Activated CD8-positive, alpha-beta memory T cell treated with anti-CD3 and anti-CD28 coated beads, Interleukin-2, amount 50 U/mL, for 4 hours (primary cell): ENCODE measurements at regions not wholly inside any gene's neighbourhood (a gene's known extent, or its start where the extent isn't known, plus 50 kb on each side); places are given as distances from the start of the nearest gene placed in this dataset.

Experiments
- DNase-seq: peaks from one replicate; pipeline ENCODE4 v3.0.0-alpha.2; 2020

DNA sequence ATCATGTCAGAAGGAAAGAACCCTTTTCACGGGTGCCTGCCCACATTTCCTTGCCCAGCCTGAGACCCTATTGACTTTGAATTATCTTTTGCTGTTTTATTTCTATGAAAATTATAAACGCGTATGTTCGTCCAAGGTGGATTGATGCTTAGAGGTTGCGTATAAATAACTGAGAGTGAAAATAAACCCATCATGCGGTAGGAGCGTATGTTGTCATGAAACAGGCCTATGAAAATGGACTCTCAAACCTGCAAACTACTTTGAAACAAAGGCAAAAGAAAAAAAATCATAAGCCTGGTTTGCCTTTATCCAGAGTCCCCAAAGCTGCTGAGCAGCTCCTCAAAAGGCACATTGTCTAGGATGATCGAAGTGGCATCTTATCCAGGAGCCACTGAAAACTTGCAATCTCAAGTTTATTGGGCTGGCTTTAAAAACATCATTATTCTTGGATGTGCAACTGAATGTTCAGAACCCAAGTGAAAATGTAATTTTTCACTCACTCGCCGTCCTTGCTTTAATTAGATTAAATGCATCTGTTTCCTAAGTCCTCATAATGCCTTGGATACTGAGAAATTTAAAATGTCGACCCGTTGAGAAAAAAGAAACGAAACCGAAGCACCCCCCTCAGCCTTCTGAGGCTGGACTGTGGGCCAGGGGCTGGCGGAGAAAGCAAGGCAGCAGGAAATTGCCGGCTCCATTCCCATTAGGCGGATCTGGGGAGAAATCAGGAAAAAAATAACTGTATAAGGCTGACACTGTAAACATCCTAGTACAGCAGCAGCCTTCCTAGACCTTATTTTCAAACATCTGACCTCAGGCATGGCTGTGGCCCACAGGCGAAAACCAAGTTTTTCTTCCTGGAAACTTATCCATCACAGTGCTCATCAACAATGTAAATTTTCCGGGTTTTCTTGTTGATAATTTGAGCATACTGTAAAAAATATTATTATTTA is 82.9 kb upstream of the PPARA start:
- DNase-seq = no peak

DNA sequence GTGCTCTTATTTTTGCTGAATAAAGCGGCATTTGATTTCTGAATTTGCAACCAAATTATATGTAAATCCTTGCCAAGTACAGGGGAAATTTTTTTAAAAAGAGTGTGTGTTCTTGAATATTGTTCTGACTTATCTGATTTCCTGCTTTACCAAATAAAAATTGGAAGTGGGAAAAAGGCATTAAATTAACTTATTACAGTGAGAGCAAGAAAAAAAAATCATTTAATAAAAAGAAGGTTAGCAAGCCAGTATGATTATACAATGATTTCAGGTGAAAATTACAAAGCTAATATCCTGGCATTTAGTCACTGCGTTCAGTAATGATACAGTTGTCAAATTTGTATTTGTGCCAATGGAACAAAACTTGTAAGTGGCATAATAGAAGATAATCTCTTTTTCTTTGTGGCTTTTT is 82.1 kb upstream of the PPARA start:
- DNase-seq = no peak

DNA sequence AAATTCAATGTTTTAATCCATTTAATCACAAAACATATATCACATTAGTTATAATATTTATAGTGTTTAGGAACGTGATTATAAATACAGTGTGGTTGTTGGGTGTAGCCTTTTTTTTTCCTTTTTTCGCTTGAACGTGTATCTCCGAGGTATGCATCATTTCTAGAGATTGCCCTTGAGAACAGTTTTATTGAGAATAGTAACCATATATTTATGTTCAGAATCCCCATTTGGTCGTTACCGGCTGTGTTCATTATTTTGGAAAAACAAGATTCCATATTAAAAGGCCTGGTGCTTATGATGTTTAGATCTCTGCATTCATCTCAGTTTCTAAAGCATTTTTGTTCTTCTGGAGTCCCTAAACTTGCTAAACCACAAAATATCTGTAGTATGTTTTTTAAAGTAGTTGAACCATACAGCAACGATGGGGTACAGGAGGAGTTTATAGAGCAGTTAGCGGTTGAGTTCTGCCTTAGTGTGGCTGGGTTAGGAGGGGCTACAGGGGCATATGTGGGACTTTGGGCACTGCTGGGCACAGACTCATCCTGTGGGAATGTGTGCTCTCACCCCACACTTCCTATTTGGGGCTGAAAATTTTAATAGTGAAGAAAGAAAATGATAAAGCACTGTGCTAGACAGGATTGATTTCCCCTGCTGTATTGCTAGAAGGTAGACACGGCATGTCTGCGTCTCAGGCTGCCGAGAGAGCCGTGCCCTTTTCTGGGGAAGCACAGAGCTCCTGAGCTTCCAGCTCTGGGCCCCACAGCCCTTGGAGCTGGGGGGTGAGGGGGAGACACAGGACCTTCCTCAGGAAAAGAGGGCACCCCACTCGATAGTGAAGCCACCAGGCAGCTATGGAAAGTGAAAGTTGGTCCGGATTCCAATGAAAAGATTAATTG is 81.5 kb upstream of the PPARA start:
- peak; percentile 14 for DNase-seq

DNA sequence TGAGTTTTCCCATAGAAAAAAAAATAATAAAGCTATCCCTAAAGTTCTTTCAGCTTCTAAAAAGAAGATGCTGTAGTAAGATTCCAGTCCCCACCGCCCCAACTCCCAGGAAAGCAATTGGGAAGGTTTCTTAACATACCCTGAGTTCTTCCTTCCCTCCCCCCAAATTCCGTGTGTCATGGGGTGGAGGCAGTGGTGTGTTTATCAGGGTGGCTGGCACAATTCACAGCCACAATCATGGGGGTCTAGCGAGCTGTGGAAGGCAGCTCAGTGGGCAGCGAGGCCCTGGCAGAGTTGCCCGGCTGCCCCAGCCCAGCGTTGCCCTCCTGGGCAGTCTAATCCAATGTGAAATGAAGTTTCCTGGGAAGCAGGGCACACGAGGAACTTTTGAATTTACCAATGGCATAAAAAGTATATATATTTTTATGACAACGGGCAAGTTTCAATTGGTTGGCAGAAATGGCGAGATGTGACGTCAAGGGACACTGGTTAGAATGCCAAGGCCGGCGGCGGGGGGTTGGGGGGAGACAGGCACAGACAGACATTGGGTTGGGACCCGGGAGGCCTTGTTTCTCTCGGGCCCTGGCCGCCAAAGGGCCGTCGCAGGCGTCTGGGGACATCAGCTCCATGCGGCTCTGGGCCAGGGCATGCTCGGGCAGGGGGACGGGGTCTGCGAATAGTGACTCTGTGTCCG is 80.7 kb upstream of the PPARA start:
- DNase-seq = peak; percentile 20

DNA sequence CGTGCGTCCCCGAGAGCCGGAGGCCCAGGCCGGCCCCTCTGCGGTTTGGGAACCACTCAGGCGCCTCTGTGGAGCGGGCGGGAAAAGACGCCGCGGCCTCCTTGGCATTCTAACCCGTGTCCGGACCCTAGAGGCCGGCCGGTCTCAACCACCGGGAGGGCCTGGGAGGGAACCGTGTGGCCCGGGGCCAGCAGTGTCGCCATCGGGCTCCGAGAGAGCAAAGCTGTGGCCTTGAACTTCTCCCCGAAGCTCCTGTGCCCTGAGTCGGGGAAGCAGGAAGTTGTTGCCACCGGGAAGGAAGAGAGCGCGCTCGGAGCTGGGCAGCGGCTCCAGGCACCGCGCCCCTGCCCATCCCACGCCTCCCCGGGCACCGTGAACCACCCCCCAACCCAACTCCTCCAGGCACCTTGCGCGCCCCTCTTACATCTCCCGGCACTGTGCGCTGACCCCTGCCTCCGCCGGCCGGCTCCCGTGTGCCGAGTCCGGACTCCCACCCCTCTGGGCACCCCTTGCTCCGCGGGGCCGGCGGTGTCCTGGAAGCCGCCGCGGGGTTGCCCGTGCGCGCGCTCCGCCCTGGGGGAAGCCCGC is 80.0 kb upstream of the PPARA start:
- peak; percentile 25 for DNase-seq

DNA sequence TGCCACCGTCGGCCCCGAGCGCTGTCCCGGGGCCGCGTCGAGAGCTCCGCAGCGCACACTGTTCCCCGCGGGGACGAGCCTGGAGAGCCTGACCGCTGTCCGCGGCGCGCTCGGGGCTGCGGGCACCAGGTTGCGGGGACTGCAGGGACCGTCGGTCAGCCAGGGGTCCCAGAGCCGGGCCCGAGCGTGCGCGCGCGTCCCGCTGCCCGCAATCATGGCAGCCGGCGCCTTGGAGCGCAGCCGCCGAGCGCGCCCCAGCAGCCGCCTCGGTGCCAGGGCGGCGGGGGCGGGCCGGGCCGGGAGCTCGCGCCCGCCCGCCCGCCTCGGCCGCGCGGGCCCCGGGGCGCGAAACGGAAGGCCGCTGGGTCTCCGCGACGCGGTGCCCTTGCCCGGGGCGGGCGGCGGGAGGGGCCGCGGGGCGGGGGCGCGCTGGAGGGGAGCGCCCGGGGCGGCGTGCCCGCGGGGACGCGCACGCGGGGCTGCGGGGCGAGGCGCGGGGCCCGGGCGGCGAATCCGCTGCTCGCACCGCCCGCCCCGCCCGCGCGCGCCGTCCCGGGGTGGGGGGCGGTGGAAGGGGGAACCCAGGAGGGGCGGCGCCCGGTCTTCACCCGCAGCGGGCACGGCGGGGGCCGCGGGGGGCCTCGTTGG is 79.4 kb upstream of the PPARA start:
- DNase-seq = peak; percentile 35

DNA sequence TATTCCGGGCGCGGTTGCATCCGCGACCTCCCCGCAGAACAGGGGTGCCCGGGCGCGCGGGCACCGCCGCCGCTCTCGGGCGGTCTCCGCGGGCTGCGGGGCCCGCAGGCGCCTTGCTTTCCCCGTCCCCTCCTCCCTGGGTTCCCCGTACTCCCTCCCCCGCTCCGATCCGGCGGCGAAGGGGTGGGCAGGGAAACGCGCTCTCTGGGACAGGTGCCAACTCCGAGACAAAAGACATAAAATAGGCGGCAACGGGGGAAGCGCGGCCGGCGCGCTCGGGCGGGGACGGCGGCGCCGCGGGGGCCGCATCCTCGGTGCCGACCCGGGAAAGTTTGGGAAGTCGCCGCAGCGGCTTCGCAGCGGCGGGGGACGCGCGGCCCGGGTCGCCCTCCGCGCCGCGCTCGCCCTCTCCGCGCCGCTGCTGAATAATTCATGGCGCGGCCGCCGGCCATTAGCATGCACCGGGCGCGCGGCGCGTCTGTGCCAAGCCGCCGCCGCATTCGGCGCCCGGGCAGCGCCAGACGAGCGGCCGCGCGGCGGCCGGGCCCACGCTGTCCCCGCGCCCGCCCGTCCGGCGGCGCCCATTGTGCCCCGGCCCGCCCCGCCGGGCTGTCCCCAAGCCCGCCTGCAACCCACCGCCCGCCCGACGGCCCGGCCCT is 78.7 kb upstream of the PPARA start:
- DNase-seq = peak; percentile 54

DNA sequence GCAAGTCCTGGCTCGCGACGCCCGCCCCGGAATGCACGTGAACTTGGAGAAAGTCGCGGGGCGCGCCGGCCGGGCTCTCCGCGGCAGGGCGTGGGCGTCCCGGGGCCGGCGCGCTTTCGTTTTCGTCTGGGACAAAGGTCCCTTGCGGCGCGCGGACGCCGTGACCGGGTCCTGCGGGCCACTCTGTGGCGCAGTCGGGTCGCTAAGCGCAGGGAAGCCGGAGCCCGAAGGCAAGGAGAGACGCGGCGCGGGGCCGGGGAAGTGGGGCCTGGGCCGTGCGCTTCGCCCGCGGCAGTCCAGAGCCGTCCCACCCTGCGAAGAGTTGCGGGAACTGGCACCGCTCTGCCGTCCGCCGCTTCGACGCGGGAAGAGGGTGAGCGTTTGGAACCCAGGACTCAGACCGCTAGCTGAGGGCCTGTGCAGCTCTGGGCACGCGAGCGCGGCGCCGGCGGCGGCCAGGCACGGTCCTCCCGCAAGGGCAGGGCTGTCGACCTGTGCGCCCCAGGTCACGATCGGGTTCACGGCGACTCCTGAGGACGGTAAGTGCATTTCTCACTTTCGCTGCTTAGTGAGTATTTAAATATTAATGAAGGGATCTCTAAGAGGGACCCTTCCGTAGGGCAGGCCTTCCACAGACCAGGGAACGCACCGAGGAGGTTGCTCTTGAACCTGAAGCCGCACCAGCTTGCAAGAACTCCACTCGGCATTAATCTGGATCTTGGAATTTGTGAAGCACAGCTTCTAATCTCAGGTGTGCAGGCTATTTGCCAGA is 78.0 kb upstream of the PPARA start:
- peak; percentile 39 for DNase-seq

DNA sequence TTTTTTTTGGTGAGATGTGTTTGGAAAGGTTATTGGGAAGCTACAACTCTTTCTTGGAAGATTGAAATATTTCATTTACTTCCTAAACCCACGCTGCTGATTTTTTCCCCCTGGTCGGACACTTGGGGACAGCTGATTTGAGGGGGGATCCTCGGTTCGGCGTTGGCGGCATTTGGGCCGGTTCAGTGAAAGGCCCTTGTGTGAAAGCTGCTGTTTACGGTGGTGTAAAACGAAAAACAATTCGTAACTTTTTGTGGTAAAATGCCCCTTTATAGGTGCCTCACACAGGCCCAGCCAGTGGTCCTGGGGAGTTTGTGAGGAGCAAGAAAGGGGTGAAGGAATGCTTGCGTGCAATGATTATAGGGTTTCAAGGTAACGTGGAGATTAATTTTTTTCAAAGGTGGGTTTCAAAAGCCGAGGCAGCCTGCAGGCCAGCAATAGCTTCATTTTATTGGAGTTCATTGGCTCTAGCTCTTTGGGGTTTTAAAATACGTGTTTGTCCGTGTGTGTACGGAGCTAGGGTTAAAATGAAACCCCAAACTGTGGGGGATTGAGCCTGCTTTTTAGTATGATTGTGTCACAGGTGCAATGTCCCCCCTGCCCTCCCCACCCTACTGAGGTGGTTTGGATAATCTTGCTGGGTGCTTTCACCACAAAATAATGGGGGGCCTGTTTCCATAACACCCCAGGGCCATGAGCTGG is 77.2 kb upstream of the PPARA start:
- DNase-seq = peak; percentile 1

DNA sequence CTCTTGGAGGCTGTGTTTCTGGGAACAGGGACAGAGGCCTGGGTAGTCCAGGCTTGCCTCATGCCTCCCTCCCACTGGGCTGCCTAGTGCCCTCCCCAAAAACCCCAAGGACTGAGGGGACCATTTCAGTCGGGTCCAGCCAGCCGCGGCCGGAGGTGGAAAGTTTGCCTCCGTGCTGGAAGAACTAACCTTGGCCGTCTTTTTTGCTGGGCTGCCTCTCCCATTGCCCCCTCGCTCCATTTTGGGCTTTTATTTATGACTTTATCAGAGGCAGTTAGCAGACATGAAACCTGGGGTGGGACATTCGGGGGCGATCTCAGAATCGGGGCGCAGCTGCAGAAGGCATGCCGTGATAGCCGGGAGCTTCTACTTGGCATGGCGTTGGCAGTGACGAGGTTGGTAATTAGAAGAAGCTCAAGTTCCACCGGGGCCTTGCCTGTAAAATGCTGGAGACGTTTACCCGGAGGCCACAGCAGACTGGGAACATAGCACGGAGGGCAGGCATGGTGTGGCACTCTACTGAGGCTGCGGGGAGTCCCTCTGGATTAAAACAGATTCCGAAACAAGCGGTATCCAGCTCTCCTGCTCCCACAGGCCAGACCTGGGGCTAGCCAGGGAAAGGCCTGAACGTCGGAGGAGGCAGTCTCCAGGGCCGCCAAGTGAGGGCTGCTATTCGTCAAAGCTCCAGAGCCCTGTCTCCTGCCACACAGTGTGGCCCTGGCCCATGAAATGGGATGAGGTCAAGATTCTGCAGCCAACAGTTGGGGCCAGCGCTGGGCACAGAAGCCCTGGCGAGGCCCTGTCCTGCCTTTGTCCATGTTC is 76.4 kb upstream of the PPARA start:
- DNase-seq = peak; percentile 6

DNA sequence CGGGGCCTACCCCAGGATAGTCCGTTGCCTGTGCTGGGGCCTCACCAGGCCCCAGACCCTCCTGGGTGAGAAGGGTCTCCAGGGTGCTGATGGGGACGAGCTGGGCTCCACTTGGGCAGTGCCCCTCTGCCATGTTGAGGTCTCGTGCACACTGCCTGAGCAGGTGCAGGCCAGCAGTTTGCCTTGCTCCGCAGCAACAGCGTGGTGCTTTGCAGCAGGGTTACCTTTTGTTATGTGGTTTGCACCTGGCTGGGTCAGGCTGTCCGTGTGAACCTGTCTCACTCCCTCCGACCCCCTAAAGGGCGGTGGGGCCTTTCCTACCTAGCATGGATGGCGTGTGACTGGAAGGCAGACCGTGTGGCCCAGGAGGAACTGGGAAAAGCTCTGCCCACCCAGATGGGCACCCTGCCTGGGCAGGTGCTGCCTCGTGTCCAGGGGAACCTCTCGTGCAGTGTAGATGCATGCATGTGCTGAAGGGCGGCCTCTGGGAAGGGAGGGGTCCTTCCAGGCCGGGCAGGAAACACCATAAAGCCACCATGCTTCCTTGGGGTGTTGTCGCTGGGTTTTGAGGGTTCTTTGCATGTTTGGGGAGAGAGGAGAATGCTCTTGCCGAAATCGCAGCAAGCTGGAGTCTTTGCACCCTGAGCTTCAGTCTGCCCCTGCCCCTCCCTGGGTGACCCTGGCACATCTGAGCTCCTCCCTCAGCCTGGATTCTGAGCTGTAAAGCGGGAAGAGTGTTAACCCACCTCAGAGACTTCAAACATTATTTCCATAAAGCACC is 75.4 kb upstream of the PPARA start:
- no peak for DNase-seq

DNA sequence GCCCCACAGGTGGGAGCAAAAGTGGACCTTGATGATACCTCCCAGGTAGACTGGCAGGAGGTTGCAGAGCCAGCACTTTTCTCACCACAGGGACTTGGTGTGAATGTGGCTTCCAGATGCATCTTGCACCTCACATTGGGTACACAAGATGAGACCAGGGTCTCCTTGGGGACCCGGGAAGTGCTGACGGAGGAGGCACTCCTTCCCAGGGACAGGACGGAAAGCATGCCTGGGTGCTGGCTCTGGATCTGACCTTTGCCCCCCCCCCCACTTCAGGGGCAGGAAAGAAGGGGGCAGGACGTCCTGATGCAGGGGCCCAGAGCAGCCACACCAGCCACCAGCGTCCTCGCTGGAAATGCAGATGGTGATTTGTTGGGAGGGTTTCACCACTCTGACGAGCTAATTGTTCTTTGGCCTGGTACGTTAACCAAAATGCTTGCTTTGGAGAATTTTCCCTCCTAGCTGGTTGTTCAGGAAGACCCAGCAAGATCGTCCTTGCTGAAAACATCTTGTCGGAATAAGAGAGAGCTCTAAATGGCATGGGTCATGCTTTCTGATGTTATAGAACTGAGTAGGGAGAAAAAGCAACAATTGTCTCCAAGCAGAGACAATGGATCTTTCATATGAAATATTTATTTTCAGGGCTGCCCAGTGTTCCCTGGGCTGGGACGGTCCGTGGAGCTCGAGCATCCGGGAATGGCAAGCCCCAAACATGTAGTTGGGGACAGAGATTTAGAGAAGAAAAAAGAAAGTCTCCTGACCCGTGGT is 74.4 kb upstream of the PPARA start:
- no peak for DNase-seq

DNA sequence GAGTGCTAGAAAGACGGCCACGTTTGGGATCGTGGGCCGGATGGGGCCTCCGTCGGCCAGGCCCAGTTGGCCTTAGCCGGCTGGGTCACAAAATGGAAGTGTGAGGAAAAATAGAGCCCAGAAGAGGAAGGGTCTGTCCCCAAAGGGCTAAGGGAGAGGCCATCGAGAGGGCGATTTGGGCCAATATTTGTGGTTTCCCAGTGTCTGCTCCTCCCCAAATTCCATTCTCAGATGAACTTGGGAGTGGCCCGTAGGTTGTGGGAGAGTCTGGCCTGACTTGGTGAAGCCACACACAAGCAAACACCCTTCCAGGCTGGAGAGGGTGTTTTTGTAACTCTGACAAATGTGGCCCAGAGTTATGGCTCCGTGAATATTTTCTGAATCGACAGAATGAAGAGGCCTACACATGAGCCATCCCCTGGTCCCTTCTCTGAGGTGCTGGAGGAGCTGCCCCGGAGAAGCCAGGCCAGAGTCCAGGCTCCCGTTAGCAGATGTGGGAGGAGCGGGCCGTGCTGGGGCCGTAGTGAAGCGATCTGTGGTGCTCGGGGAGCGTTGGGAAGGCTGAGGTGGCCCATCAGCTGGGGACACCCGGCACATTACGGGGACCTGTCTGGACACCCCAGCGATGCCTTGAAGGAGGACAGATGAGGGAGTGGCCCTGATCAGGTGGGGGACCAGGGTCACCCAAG is 73.5 kb upstream of the PPARA start:
- DNase-seq = no peak

DNA sequence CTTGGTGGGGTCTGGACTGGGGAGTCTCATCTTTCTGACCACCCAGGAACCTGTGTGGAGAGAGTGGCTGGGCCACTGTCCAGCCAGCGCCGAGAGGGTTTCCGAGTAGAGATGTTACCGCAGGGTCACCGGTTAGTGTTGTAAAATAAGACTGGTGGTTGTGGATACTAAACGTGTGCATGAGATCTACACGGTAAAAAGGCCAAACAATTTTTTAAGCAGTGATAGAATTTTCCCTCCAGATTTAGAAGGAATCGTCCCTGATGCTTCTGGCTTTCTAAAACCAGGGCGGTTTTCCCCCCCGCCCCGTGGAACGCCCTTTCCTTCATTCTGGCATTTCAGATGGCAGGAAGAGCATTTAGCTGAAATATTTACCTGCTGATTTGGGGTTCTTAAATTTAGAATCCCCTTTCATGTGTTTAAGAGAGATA is 72.6 kb upstream of the PPARA start:
- DNase-seq = no peak

DNA sequence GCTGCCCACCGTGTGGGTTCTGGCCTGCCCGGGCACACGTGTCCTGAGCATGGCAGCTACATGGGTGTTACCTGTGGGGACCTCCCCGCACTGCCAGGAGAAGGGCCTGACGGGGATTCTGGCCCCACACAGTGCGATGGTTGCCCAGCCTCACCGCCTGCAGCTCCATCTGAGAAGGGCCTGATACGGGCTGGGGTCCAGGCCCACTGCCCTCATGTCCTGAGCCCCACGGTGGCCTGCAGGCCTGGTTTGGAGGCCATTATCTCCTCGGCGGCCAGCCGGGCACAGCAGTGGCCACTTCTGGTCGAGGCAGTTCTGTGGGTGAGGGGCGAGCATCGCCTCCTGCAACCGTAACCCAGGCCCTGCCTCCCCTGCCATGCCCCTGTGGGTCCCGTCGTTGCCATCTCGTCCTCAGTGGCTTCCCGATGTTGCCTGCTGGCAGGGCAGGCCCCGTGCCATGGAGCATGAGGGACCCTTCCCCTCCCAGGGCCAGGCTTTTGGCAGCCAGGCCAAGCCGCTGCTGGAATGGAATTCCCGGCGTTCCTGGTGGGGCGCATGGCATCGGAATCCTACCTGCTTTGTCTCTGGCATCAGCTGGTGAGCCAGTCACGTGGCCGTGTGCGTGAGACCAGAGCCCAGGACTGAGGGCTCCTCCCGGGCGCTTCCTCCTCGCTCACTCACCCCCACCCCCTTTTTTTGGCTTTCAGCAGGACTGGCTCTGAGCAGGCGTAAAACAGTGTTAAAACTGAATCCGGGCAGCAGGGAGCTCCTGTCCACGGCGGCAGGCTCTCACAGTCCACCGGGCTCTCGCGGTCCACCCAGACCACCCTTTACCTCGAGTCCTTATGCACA is 71.9 kb upstream of the PPARA start:
- no peak for DNase-seq
